ENCODE measurements at regions not wholly inside any gene's neighbourhood (a gene's known extent, or its start where the extent isn't known, plus 50 kb on each side); places are given as distances from the start of the nearest gene placed in this dataset.

DNA sequence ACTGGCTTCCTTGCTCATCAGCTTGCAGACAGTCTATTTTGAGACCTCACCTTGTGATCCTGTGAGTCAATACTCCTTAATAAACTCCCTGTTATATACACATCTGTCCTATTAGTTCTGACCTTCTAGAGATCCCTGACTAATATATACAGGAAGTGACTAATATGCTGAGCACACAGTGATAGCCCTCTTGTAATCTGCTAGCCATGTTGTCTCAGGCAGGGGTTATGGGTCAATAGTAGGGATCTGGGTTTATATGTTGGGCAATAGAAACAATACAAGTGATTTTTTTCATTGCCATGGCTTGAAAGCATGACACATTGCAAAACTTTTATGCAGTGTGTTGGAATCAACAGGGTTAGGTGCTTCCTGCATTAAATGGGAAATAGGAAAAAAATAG is 562.2 kb downstream of the GALC start:
- ATAC-seq: peak; percentile 33; the same call in 1 of the 3 replicates
- POLR2A ChIA-PET: no interaction called here
- TF ChIP-seq, protein P1, sequence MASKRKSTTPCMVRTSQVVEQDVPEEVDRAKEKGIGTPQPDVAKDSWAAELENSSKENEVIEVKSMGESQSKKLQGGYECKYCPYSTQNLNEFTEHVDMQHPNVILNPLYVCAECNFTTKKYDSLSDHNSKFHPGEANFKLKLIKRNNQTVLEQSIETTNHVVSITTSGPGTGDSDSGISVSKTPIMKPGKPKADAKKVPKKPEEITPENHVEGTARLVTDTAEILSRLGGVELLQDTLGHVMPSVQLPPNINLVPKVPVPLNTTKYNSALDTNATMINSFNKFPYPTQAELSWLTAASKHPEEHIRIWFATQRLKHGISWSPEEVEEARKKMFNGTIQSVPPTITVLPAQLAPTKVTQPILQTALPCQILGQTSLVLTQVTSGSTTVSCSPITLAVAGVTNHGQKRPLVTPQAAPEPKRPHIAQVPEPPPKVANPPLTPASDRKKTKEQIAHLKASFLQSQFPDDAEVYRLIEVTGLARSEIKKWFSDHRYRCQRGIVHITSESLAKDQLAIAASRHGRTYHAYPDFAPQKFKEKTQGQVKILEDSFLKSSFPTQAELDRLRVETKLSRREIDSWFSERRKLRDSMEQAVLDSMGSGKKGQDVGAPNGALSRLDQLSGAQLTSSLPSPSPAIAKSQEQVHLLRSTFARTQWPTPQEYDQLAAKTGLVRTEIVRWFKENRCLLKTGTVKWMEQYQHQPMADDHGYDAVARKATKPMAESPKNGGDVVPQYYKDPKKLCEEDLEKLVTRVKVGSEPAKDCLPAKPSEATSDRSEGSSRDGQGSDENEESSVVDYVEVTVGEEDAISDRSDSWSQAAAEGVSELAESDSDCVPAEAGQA (IDR thresholded peaks at IDR 0.05; ENCODE audit: low read depth): no peak
- TF ChIP-seq, protein P1 (CRISPR knock-in tag; IDR thresholded peaks at IDR 0.05; ENCODE audit: borderline replicate concordance): no peak
- TF ChIP-seq POLR2G (IDR thresholded peaks at IDR 0.05; ENCODE audit: low read depth, low read length): no peak
- no peak for TF ChIP-seq ZNF619 (CRISPR knock-in tag; IDR thresholded peaks at IDR 0.05)
- TF ChIP-seq, protein P2, sequence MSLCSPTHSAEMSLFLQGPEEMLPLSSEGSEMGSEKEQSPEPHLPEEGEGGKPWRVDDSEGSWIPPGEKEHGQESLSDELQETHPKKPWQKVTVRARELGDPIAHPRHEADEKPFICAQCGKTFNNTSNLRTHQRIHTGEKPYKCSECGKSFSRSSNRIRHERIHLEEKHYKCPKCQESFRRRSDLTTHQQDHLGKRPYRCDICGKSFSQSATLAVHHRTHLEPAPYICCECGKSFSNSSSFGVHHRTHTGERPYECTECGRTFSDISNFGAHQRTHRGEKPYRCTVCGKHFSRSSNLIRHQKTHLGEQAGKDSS (CRISPR knock-in tag; IDR thresholded peaks at IDR 0.05; ENCODE audit: borderline replicate concordance, low read depth): no peak
- no peak for TF ChIP-seq RARA (CRISPR knock-in tag; IDR thresholded peaks at IDR 0.05)
- TF ChIP-seq, protein P3, sequence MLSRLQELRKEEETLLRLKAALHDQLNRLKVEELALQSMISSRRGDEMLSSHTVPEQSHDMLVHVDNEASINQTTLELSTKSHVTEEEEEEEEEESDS (CRISPR knock-in tag; IDR thresholded peaks at IDR 0.05; ENCODE audit: borderline replicate concordance): no peak
- no peak for TF ChIP-seq GZF1 (CRISPR knock-in tag; IDR thresholded peaks at IDR 0.05)
- TF ChIP-seq HNF1A (IDR thresholded peaks at IDR 0.05; ENCODE audit: low read depth): no peak
- no peak for TF ChIP-seq HNF1A (CRISPR knock-in tag; IDR thresholded peaks at IDR 0.05; ENCODE audit: borderline replicate concordance)
- TF ChIP-seq ZNF605 (CRISPR knock-in tag; IDR thresholded peaks at IDR 0.05): no peak
- TF ChIP-seq SUZ12 (IDR thresholded peaks at IDR 0.05; ENCODE audit: low read depth, low read length): no peak
- no peak for TF ChIP-seq RELA (CRISPR knock-in tag; IDR thresholded peaks at IDR 0.05)

More for the DNA sequence above, 562.2 kb downstream of the GALC start:
- FAIRE-seq: no peak
- CTCF ChIA-PET (ENCODE audit: low intra/inter-chr PET ratio, low total read pairs): interaction anchor here (0.5 kb wide), 1 partner anchor 63 kb away, joined by 4 read pairs; no protein-coding TSS in a partner anchor
- no peak overlapping the region for H3K4me3 ChIP-seq (replicated peaks in 1 of 3; ENCODE audit: insufficient read depth in 1 of 3, low read depth in 2 of 3, low read length in 3 of 3)
- no peaks in the 10 kb centered on the region for H3K4me1 ChIP-seq (ENCODE audit: insufficient read depth, low read length)
- BruUV-seq (replicated peaks): no TSS peak
- no peaks in the 10 kb centered on the region for H4K20me1 ChIP-seq (ENCODE audit: insufficient read depth, low read length)
- intact Hi-C loops (cut with micrococcal nuclease; ENCODE audit: unreplicated experiment) (no loop called here), in situ Hi-C loops (cut with HindIII; ENCODE audit: extremely low pct_ligation_motif_present, low pct_unique_long_range_greater_than_20kb) (no loop called here)
- no peaks in the 10 kb centered on the region; the same call in 1 of the 2 replicates for H3K9me3 ChIP-seq (ENCODE audit: low read length)
- peak; percentile 21 for DNase-seq (ENCODE audit: low spot score)
- no peaks in the 10 kb centered on the region for H3K79me2 ChIP-seq (ENCODE audit: insufficient read depth, low read length)
- no peaks in the 10 kb centered on the region for H3K36me3 ChIP-seq (replicated peaks in 1 of 2; ENCODE audit: control insufficient read depth in 1 of 2, insufficient read depth in 2 of 2, low read length in 2 of 2)
- no peaks in the 10 kb centered on the region for H3K27me3 ChIP-seq (ENCODE audit: control insufficient read depth in 1 of 2, insufficient read depth in 2 of 2, low read length in 2 of 2)
- H3K4me2 ChIP-seq (ENCODE audit: low read depth, low read length): no peak overlapping the region
- no peak overlapping the region for H3K27ac ChIP-seq (ENCODE audit: extremely low read length, insufficient read depth, low read length)
- no peak overlapping the region for H3K9ac ChIP-seq (ENCODE audit: insufficient read depth, low read depth, low read length)
- no peak overlapping the region for H2AFZ ChIP-seq (ENCODE audit: low read length)
